ENCODE measurements at regions not wholly inside any gene's neighbourhood (a gene's known extent, or its start where the extent isn't known, plus 50 kb on each side); places are given as distances from the start of the nearest gene placed in this dataset.

GRCh38 chr20:22430154-22430745 lies 154.1 kb downstream of the FOXA2 start:
- DNase-seq = no peak

- no peak for DNase-seq
Measured at GRCh38 chr20:22429175-22430153, 154.9 kb downstream of the FOXA2 start.

GRCh38 chr20:22428051-22428450 lies 156.3 kb downstream of the FOXA2 start:
- no peak for DNase-seq

GRCh38 chr20:22426772-22427171 lies 157.6 kb downstream of the FOXA2 start:
- DNase-seq = no peak

- DNase-seq = no peak
Measured at GRCh38 chr20:22425344-22426295, 158.8 kb downstream of the FOXA2 start.

GRCh38 chr20:22423190-22423832 lies 161.1 kb downstream of the FOXA2 start:
- DNase-seq = no peak

GRCh38 chr20:22420116-22420598 lies 164.2 kb downstream of the FOXA2 start:
- no peak for DNase-seq

- DNase-seq = no peak
Measured at GRCh38 chr20:22418738-22419137, 165.6 kb downstream of the FOXA2 start.

- DNase-seq = no peak
Measured at GRCh38 chr20:22414305-22414742, 170.0 kb downstream of the FOXA2 start.

- DNase-seq = no peak
Measured at GRCh38 chr20:22412977-22413868, 171.1 kb downstream of the FOXA2 start.

- DNase-seq = no peak
Measured at GRCh38 chr20:22411627-22412450, 172.5 kb downstream of the FOXA2 start.

GRCh38 chr20:22411286-22411626 lies 173.1 kb downstream of the FOXA2 start:
- DNase-seq = no peak

- no peak for DNase-seq
Measured at GRCh38 chr20:22410556-22411130, 173.7 kb downstream of the FOXA2 start.

- no peak for DNase-seq
Measured at GRCh38 chr20:22408521-22409402, 175.6 kb downstream of the FOXA2 start.

- no peak for DNase-seq
Measured at GRCh38 chr20:22407237-22408193, 176.9 kb downstream of the FOXA2 start.

GRCh38 chr20:22404419-22405170 lies 179.8 kb downstream of the FOXA2 start:
- DNase-seq = no peak

Data from dermis blood vessel endothelial cell (primary cell).